ENCODE measurements at regions not wholly inside any gene's neighbourhood (a gene's known extent, or its start where the extent isn't known, plus 50 kb on each side); places are given as distances from the start of the nearest gene placed in this dataset.

DNA sequence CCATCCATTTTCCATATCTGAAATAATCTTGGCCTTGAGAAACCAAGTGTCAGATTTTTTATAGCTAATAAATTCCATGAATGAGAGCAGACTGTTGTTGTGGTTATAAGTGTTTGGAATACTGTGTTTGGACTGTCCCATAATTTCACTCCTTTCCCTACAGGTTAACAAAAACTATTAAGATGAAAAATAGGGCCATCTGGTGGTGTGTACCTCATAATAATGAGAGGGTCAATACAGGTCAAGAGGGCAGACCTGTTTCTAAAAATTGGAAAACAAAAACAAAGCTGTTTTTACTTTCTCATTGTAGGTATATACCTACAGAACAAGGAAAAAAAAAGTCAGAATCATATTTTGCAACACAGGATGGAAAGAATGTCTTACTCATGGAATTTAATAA, 553.8 kb upstream of the SGO1 start:
- no peak for FAIRE-seq
- intact Hi-C loops (cut with DNase I): no loop called here

GRCh38 chr3:20736287-20736852, 550.4 kb upstream of the SGO1 start:
- Histone ChIP-seq H3K27ac (ENCODE audit: low read depth in 2 of 2, low read length in 2 of 2) (no peak overlapping the region), H3K27me3 (ENCODE audit: control insufficient read depth, insufficient read depth, low read length) (no peaks in the 10 kb centered on the region), H3K9ac (ENCODE audit: low read length in 3 of 3) (no peak overlapping the region), H3K9me3 (ENCODE audit: control insufficient read depth in 2 of 3, insufficient read depth in 1 of 3, low read length in 3 of 3) (no peaks in the 10 kb centered on the region), H3K4me1 (ENCODE audit: control insufficient read depth in 2 of 3, insufficient read depth in 2 of 3, low read depth in 1 of 3, low read length in 3 of 3) (no peaks in the 10 kb centered on the region), H3K4me3 (ENCODE audit: low read length in 3 of 3) (no peak overlapping the region), H3K36me3 (ENCODE audit: control insufficient read depth in 2 of 3, insufficient read depth in 3 of 3, low read length in 3 of 3) (no peaks in the 10 kb centered on the region)
- FAIRE-seq (no peak), DNase-seq (no peak)
- TF ChIP-seq, protein P1, sequence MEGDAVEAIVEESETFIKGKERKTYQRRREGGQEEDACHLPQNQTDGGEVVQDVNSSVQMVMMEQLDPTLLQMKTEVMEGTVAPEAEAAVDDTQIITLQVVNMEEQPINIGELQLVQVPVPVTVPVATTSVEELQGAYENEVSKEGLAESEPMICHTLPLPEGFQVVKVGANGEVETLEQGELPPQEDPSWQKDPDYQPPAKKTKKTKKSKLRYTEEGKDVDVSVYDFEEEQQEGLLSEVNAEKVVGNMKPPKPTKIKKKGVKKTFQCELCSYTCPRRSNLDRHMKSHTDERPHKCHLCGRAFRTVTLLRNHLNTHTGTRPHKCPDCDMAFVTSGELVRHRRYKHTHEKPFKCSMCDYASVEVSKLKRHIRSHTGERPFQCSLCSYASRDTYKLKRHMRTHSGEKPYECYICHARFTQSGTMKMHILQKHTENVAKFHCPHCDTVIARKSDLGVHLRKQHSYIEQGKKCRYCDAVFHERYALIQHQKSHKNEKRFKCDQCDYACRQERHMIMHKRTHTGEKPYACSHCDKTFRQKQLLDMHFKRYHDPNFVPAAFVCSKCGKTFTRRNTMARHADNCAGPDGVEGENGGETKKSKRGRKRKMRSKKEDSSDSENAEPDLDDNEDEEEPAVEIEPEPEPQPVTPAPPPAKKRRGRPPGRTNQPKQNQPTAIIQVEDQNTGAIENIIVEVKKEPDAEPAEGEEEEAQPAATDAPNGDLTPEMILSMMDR (IDR thresholded peaks at IDR 0.05; ENCODE audit: borderline replicate concordance, extremely low read depth, insufficient read depth): no peak
- intact Hi-C loops (cut with DNase I): no loop called here

More for the DNA sequence above, 553.8 kb upstream of the SGO1 start:
- no peak overlapping the region for H3K9ac ChIP-seq (ENCODE audit: low read length in 3 of 3)
- no peaks in the 10 kb centered on the region for H3K9me3 ChIP-seq (ENCODE audit: control insufficient read depth in 2 of 3, insufficient read depth in 1 of 3, low read length in 3 of 3)
- H3K27ac ChIP-seq (ENCODE audit: low read depth in 2 of 2, low read length in 2 of 2): no peak overlapping the region
- TF ChIP-seq, protein P1 (IDR thresholded peaks at IDR 0.05; ENCODE audit: borderline replicate concordance, extremely low read depth, insufficient read depth): no peak
- DNase-seq: no peak
- no peak overlapping the region for H3K4me3 ChIP-seq (ENCODE audit: low read length in 3 of 3)
- H3K36me3 ChIP-seq (ENCODE audit: control insufficient read depth in 2 of 3, insufficient read depth in 3 of 3, low read length in 3 of 3): no peaks in the 10 kb centered on the region
- no peaks in the 10 kb centered on the region for H3K4me1 ChIP-seq (ENCODE audit: control insufficient read depth in 2 of 3, insufficient read depth in 2 of 3, low read depth in 1 of 3, low read length in 3 of 3)
- H3K27me3 ChIP-seq (ENCODE audit: control insufficient read depth, insufficient read depth, low read length): no peaks in the 10 kb centered on the region

DNA sequence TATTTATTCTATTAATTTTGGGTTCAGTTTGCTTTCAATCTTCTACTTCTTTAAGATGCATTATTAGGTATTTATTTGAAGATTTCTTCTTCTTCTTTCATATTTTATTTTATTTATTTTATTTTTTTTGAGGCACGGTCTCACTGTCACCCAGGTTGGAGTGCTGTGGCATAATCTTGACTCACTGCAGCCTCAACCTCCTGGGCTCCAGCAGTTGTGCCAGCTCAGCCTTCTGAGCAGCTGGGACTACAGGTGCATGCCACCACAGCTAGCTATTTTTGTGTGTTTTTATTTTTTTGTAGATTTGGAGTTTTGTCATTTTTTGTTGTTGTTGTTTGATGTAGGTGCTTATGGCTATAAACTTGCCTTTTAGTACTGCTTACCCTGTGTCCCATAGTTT, 543.2 kb upstream of the SGO1 start:
- DNase-seq: no peak
- H3K4me1 ChIP-seq (ENCODE audit: control insufficient read depth in 2 of 3, insufficient read depth in 2 of 3, low read depth in 1 of 3, low read length in 3 of 3): no peaks in the 10 kb centered on the region
- intact Hi-C loops (cut with DNase I): no loop called here
- no peaks in the 10 kb centered on the region for H3K27me3 ChIP-seq (ENCODE audit: control insufficient read depth, insufficient read depth, low read length)
- H3K4me3 ChIP-seq (ENCODE audit: low read length in 3 of 3): no peak overlapping the region
- H3K36me3 ChIP-seq (ENCODE audit: control insufficient read depth in 2 of 3, insufficient read depth in 3 of 3, low read length in 3 of 3): no peaks in the 10 kb centered on the region
- no peak overlapping the region for H3K27ac ChIP-seq (ENCODE audit: low read depth in 2 of 2, low read length in 2 of 2)
- no peak for FAIRE-seq
- no peaks in the 10 kb centered on the region for H3K9me3 ChIP-seq (ENCODE audit: control insufficient read depth in 2 of 3, insufficient read depth in 1 of 3, low read length in 3 of 3)
- TF ChIP-seq, protein P1 (IDR thresholded peaks at IDR 0.05; ENCODE audit: borderline replicate concordance, extremely low read depth, insufficient read depth): no peak
- H3K9ac ChIP-seq (ENCODE audit: low read length in 3 of 3): no peak overlapping the region

DNA sequence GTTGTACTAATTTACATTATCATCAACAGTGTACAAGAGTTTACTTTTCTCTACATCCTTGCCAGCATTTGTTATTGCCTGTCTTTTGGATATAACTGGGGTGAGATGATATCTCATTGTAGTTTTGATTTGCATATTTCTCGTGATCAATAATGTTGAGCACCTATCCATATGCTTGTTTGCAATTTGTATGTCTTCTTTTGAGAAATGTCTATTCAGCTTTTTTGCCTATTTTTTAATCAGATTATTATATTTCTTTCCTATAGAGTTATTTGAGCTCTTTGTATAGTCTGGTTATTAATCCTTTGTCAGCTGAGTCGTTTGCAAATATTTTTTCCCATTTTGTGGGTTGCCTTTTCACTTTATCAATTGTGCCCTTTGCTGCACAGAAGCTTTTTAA, 540.8 kb upstream of the SGO1 start:
- Histone ChIP-seq H3K27me3 (ENCODE audit: control insufficient read depth, insufficient read depth, low read length) (no peaks in the 10 kb centered on the region), H3K27ac (ENCODE audit: low read depth in 2 of 2, low read length in 2 of 2) (no peak overlapping the region), H3K4me3 (ENCODE audit: low read length in 3 of 3) (no peak overlapping the region), H3K9ac (ENCODE audit: low read length in 3 of 3) (no peak overlapping the region), H3K9me3 (ENCODE audit: control insufficient read depth in 2 of 3, insufficient read depth in 1 of 3, low read length in 3 of 3) (no peaks in the 10 kb centered on the region), H3K36me3 (ENCODE audit: control insufficient read depth in 2 of 3, insufficient read depth in 3 of 3, low read length in 3 of 3) (no peaks in the 10 kb centered on the region), H3K4me1 (ENCODE audit: control insufficient read depth in 2 of 3, insufficient read depth in 2 of 3, low read depth in 1 of 3, low read length in 3 of 3) (no peaks in the 10 kb centered on the region)
- TF ChIP-seq, protein P1 (IDR thresholded peaks at IDR 0.05; ENCODE audit: borderline replicate concordance, extremely low read depth, insufficient read depth): no peak
- DNase-seq (no peak), FAIRE-seq (no peak)
- intact Hi-C loops (cut with DNase I): no loop called here
